ENCODE measurements at regions not wholly inside any gene's neighbourhood (a gene's known extent, or its start where the extent isn't known, plus 50 kb on each side); places are given as distances from the start of the nearest gene placed in this dataset.

DNA sequence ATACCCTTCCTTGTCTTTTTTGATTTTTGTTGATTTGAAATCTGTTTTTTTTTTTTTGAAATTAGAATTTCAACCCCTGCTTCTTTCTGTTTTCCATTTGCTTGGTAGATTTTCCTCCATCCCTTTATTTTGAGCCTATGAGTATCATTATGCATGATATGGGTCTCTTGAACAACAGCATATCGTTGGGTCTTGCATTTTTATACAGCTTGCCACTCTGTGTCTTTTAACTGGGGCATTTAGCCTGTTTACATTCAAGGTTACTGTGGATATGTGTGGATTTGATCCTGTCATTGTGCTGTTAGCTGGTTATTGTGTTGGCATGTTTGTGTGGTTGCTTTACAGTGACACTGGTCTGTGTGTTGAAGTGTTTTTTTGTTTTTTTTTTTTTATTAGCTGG lies 99.7 kb upstream of the P3H2 start:
- TF ChIP-seq CTCF (IDR thresholded peaks at IDR 0.05; ENCODE audit: low read length) (no peak), EZH2 (IDR thresholded peaks at IDR 0.05; ENCODE audit: borderline replicate concordance, low read length) (no peak)

All from OCI-LY1 (cell line).